Endothelial cell of hepatic sinusoid (primary cell): ENCODE measurements at regions not wholly inside any gene's neighbourhood (a gene's known extent, or its start where the extent isn't known, plus 50 kb on each side); places are given as distances from the start of the nearest gene placed in this dataset.

ENCODE experiments used
- in situ Hi-C: cut with HindIII; loops from 2 replicates; pipeline ENCODE4 v1.10.0; 2017; ENCODE audit warnings: low sequenced_read_pairs

GRCh38 chr17:79332011-79332554 lies 257.5 kb downstream of the ENGASE start:
- in situ Hi-C loops: no loop called here

- in situ Hi-C loops: no loop called here
These were observed 256.9 kb downstream of the ENGASE start for GRCh38 chr17:79331492-79331891.

GRCh38 chr17:79330696-79331095 lies 256.1 kb downstream of the ENGASE start:
- in situ Hi-C loops: no loop called here

GRCh38 chr17:79330229-79330628 lies 255.6 kb downstream of the ENGASE start:
- in situ Hi-C loops: no loop called here

- in situ Hi-C loops: no loop called here
These were observed 252.2 kb downstream of the ENGASE start for GRCh38 chr17:79326814-79327213.

- in situ Hi-C loops: no loop called here
These were observed 251.2 kb downstream of the ENGASE start for GRCh38 chr17:79325709-79326430.

GRCh38 chr17:79324194-79324593 lies 249.6 kb downstream of the ENGASE start:
- in situ Hi-C loops: loop anchor here (5.0 kb wide), 1 partner anchor 37 kb away; no protein-coding TSS in a partner anchor

GRCh38 chr17:79323566-79323965 lies 248.9 kb downstream of the ENGASE start:
- in situ Hi-C loops: loop anchor here (5.0 kb wide), 1 partner anchor 36 kb away; no protein-coding TSS in a partner anchor

GRCh38 chr17:79322211-79323123 lies 247.8 kb downstream of the ENGASE start:
- in situ Hi-C loops: loop anchor here (5.0 kb wide), 1 partner anchor 35 kb away; no protein-coding TSS in a partner anchor

GRCh38 chr17:79320331-79320730 lies 245.7 kb downstream of the ENGASE start:
- in situ Hi-C loops: loop anchor here (5.0 kb wide), 1 partner anchor 33 kb away; no protein-coding TSS in a partner anchor

GRCh38 chr17:79317916-79318315 lies 243.3 kb downstream of the ENGASE start:
- in situ Hi-C loops: no loop called here

GRCh38 chr17:79316805-79317204 lies 242.2 kb downstream of the ENGASE start:
- in situ Hi-C loops: no loop called here

- in situ Hi-C loops: no loop called here
These were observed 240.9 kb downstream of the ENGASE start for GRCh38 chr17:79315358-79316105.

GRCh38 chr17:79314617-79315357 lies 240.2 kb downstream of the ENGASE start:
- in situ Hi-C loops: no loop called here

- in situ Hi-C loops: no loop called here
These were observed 236.7 kb downstream of the ENGASE start for GRCh38 chr17:79311373-79311772.

GRCh38 chr17:79306424-79307318 lies 232.0 kb downstream of the ENGASE start:
- in situ Hi-C loops: no loop called here

GRCh38 chr17:79305768-79306423 lies 231.3 kb downstream of the ENGASE start:
- in situ Hi-C loops: no loop called here

GRCh38 chr17:79305376-79305767 lies 230.7 kb downstream of the ENGASE start:
- in situ Hi-C loops: no loop called here
